ENCODE measurements at regions not wholly inside any gene's neighbourhood (a gene's known extent, or its start where the extent isn't known, plus 50 kb on each side); places are given as distances from the start of the nearest gene placed in this dataset.

DNA sequence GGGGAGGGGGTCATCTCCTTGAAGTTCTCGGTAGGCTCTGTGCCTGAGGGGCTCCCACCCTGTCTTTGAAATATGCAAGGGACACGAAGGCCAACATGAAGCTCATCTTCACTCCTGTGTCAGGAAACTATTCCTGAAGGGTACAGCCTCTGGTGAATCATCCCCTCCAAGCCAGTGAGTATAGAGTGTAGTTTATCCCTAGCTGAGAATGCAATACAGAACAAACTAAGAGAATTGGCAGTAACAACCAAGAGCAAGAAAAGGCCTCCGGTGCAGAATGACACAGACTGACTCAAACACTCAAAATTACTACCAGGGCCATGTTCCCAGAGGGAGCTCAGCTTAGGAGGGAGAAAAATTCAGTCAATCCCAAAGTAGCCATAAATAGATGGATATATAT, 413.3 kb downstream of the BCL11A start:
- TF ChIP-seq, protein P1, sequence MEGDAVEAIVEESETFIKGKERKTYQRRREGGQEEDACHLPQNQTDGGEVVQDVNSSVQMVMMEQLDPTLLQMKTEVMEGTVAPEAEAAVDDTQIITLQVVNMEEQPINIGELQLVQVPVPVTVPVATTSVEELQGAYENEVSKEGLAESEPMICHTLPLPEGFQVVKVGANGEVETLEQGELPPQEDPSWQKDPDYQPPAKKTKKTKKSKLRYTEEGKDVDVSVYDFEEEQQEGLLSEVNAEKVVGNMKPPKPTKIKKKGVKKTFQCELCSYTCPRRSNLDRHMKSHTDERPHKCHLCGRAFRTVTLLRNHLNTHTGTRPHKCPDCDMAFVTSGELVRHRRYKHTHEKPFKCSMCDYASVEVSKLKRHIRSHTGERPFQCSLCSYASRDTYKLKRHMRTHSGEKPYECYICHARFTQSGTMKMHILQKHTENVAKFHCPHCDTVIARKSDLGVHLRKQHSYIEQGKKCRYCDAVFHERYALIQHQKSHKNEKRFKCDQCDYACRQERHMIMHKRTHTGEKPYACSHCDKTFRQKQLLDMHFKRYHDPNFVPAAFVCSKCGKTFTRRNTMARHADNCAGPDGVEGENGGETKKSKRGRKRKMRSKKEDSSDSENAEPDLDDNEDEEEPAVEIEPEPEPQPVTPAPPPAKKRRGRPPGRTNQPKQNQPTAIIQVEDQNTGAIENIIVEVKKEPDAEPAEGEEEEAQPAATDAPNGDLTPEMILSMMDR (IDR thresholded peaks at IDR 0.05) = no peak
- TF ChIP-seq POLR2AphosphoS5 (IDR thresholded peaks at IDR 0.05) (no peak), POLR2A (IDR thresholded peaks at IDR 0.05) (no peak)
